ENCODE measurements at regions not wholly inside any gene's neighbourhood (a gene's known extent, or its start where the extent isn't known, plus 50 kb on each side); places are given as distances from the start of the nearest gene placed in this dataset.

- H3K4me1 ChIP-seq (ENCODE audit: insufficient read depth, low read length, poor library complexity, severe bottlenecking) = no peaks in the 10 kb centered on the region
- no peaks in the 10 kb centered on the region for H4K20me1 ChIP-seq (ENCODE audit: insufficient read depth, low read length, poor library complexity, severe bottlenecking)
- no peak overlapping the region for H3K9ac ChIP-seq (ENCODE audit: low read depth, low read length, poor library complexity, severe bottlenecking)
- no peaks in the 10 kb centered on the region for H3K79me2 ChIP-seq (ENCODE audit: insufficient read depth, low read length)
- no peaks in the 10 kb centered on the region for H3K27me3 ChIP-seq (ENCODE audit: insufficient read depth, low read length, poor library complexity, severe bottlenecking)
- no peak overlapping the region for H2AFZ ChIP-seq (ENCODE audit: low read length)
- H3K9me3 ChIP-seq (ENCODE audit: insufficient read depth, low read depth, low read length) = peaks cover 3% of the 10 kb centered on the region; the same call in 1 of the 2 replicates
- H3K4me3 ChIP-seq (ENCODE audit: low read length, poor library complexity, severe bottlenecking) = no peak overlapping the region
- TF ChIP-seq CTCF (conservative IDR thresholded peaks at IDR 0.05; ENCODE audit: low read length) (no peak), EZH2phosphoT487 (IDR thresholded peaks at IDR 0.05; ENCODE audit: borderline replicate concordance) (no peak)
- H3K36me3 ChIP-seq (ENCODE audit: insufficient read depth, low read length) = no peaks in the 10 kb centered on the region
- no peak overlapping the region for H3K4me2 ChIP-seq (ENCODE audit: low read depth, low read length, poor library complexity, severe bottlenecking)
- no peaks in the 10 kb centered on the region for H3K9me2 ChIP-seq (replicated peaks; ENCODE audit: low read depth, low read length)
- H3F3A ChIP-seq (ENCODE audit: low read depth) = no peaks in the 10 kb centered on the region
Observed at GRCh38 chr7:135858379-135858778, 109.8 kb upstream of the FAM180A start.

- TF ChIP-seq EZH2phosphoT487 (IDR thresholded peaks at IDR 0.05; ENCODE audit: borderline replicate concordance) (no peak), CTCF (conservative IDR thresholded peaks at IDR 0.05; ENCODE audit: low read length) (no peak)
- Histone ChIP-seq H3K9ac (ENCODE audit: low read depth, low read length, poor library complexity, severe bottlenecking) (no peak overlapping the region), H4K20me1 (ENCODE audit: insufficient read depth, low read length, poor library complexity, severe bottlenecking) (no peaks in the 10 kb centered on the region), H3K79me2 (ENCODE audit: insufficient read depth, low read length) (no peaks in the 10 kb centered on the region), H3K9me2 (replicated peaks; ENCODE audit: low read depth, low read length) (no peaks in the 10 kb centered on the region), H3K9me3 (ENCODE audit: insufficient read depth, low read depth, low read length) (peaks cover 3% of the 10 kb centered on the region; the same call in 1 of the 2 replicates), H2AFZ (ENCODE audit: low read length) (no peak overlapping the region), H3K27me3 (ENCODE audit: insufficient read depth, low read length, poor library complexity, severe bottlenecking) (no peaks in the 10 kb centered on the region), H3K36me3 (ENCODE audit: insufficient read depth, low read length) (no peaks in the 10 kb centered on the region), H3K4me1 (ENCODE audit: insufficient read depth, low read length, poor library complexity, severe bottlenecking) (no peaks in the 10 kb centered on the region), H3K4me3 (ENCODE audit: low read length, poor library complexity, severe bottlenecking) (no peak overlapping the region), H3F3A (ENCODE audit: low read depth) (no peaks in the 10 kb centered on the region), H3K4me2 (ENCODE audit: low read depth, low read length, poor library complexity, severe bottlenecking) (no peak overlapping the region)
Observed at GRCh38 chr7:135857519-135858274, 109.1 kb upstream of the FAM180A start.

- Histone ChIP-seq H3K36me3 (ENCODE audit: insufficient read depth, low read length) (no peaks in the 10 kb centered on the region), H3F3A (ENCODE audit: low read depth) (no peaks in the 10 kb centered on the region), H3K4me1 (ENCODE audit: insufficient read depth, low read length, poor library complexity, severe bottlenecking) (no peaks in the 10 kb centered on the region), H3K4me2 (ENCODE audit: low read depth, low read length, poor library complexity, severe bottlenecking) (no peak overlapping the region), H3K9ac (ENCODE audit: low read depth, low read length, poor library complexity, severe bottlenecking) (no peak overlapping the region), H3K27me3 (ENCODE audit: insufficient read depth, low read length, poor library complexity, severe bottlenecking) (no peaks in the 10 kb centered on the region), H3K4me3 (ENCODE audit: low read length, poor library complexity, severe bottlenecking) (no peak overlapping the region), H3K9me3 (ENCODE audit: insufficient read depth, low read depth, low read length) (peaks cover 3% of the 10 kb centered on the region; the same call in 1 of the 2 replicates), H3K79me2 (ENCODE audit: insufficient read depth, low read length) (no peaks in the 10 kb centered on the region), H2AFZ (ENCODE audit: low read length) (no peak overlapping the region), H4K20me1 (ENCODE audit: insufficient read depth, low read length, poor library complexity, severe bottlenecking) (no peaks in the 10 kb centered on the region), H3K9me2 (replicated peaks; ENCODE audit: low read depth, low read length) (no peaks in the 10 kb centered on the region)
- TF ChIP-seq CTCF (conservative IDR thresholded peaks at IDR 0.05; ENCODE audit: low read length) = no peak
- TF ChIP-seq EZH2phosphoT487 (IDR thresholded peaks at IDR 0.05; ENCODE audit: borderline replicate concordance) = no peak
Observed at GRCh38 chr7:135856356-135857144, 107.9 kb upstream of the FAM180A start.
